ENCODE measurements at regions not wholly inside any gene's neighbourhood (a gene's known extent, or its start where the extent isn't known, plus 50 kb on each side); places are given as distances from the start of the nearest gene placed in this dataset.

- Histone ChIP-seq H3K4me1 (ENCODE audit: control insufficient read depth, insufficient read depth, low read length) (no peaks in the 10 kb centered on the region), H3K27me3 (replicated peaks in 1 of 2; ENCODE audit: control insufficient read depth in 2 of 2, insufficient read depth in 2 of 2, low read length in 1 of 2) (no peaks in the 10 kb centered on the region), H3K27ac (ENCODE audit: control insufficient read depth, insufficient read depth) (no peak overlapping the region), H3K4me3 (no peak overlapping the region), H3K9me3 (replicated peaks; ENCODE audit: control insufficient read depth, insufficient read depth, low read length) (no peaks in the 10 kb centered on the region), H2AFZ (ENCODE audit: control insufficient read depth, low read depth, low read length) (no peak overlapping the region), H3K4me2 (ENCODE audit: control insufficient read depth, insufficient read depth) (no peak overlapping the region), H3K36me3 (ENCODE audit: control insufficient read depth in 2 of 2, insufficient read depth in 2 of 2, low read length in 1 of 2) (no peaks in the 10 kb centered on the region), H4K20me1 (ENCODE audit: control insufficient read depth, insufficient read depth) (no peaks in the 10 kb centered on the region), H3K9ac (ENCODE audit: control insufficient read depth, insufficient read depth, low read length) (no peak overlapping the region), H3K79me2 (ENCODE audit: control insufficient read depth, insufficient read depth, low read length) (no peaks in the 10 kb centered on the region)
- ChIA-PET POLR2A (no interaction called here), SMC1A (ENCODE audit: uncharacterized antibody, unreplicated experiment) (no interaction called here), RAD21 (ENCODE audit: unreplicated experiment) (no interaction called here), CTCF (interaction anchor here (0.7 kb wide), 1 partner anchor 152 kb away, joined by 3 read pairs; no protein-coding TSS in a partner anchor)
- FAIRE-seq, result no peak
- no peak for TF ChIP-seq E2F8 (IDR thresholded peaks at IDR 0.05; ENCODE audit: low read depth, partially characterized antibody)
- TF ChIP-seq NRF1 (conservative IDR thresholded peaks at IDR 0.05; ENCODE audit: low read depth, low read length), result no peak
- no peak for TF ChIP-seq ZNF24 (IDR thresholded peaks at IDR 0.05)
- no peak for TF ChIP-seq IKZF2 (IDR thresholded peaks at IDR 0.05)
- no peak for TF ChIP-seq JUND (IDR thresholded peaks at IDR 0.05; ENCODE audit: low read depth, low read length)
- no peak for TF ChIP-seq SMC3 (IDR thresholded peaks at IDR 0.05; ENCODE audit: borderline replicate concordance, low read length)
- no peak for TF ChIP-seq CHD2 (IDR thresholded peaks at IDR 0.05; ENCODE audit: borderline replicate concordance, low read depth, low read length)
- no peak for TF ChIP-seq NKRF (conservative IDR thresholded peaks at IDR 0.05)
- TF ChIP-seq ZNF687 (IDR thresholded peaks at IDR 0.05), result no peak
- no peak for TF ChIP-seq BACH1 (IDR thresholded peaks at IDR 0.05; ENCODE audit: borderline replicate concordance)
- no peak for TF ChIP-seq FOXM1 (IDR thresholded peaks at IDR 0.05; ENCODE audit: low read depth, low read length)
- TF ChIP-seq, protein P1, sequence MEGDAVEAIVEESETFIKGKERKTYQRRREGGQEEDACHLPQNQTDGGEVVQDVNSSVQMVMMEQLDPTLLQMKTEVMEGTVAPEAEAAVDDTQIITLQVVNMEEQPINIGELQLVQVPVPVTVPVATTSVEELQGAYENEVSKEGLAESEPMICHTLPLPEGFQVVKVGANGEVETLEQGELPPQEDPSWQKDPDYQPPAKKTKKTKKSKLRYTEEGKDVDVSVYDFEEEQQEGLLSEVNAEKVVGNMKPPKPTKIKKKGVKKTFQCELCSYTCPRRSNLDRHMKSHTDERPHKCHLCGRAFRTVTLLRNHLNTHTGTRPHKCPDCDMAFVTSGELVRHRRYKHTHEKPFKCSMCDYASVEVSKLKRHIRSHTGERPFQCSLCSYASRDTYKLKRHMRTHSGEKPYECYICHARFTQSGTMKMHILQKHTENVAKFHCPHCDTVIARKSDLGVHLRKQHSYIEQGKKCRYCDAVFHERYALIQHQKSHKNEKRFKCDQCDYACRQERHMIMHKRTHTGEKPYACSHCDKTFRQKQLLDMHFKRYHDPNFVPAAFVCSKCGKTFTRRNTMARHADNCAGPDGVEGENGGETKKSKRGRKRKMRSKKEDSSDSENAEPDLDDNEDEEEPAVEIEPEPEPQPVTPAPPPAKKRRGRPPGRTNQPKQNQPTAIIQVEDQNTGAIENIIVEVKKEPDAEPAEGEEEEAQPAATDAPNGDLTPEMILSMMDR (IDR thresholded peaks at IDR 0.05 in 2 of 3, conservative IDR thresholded peaks at IDR 0.05 in 1 of 3; ENCODE audit: control insufficient read depth in 2 of 3, extremely low read depth in 1 of 3, insufficient read depth in 1 of 3, low read depth in 3 of 3, low read length in 3 of 3), result no peak
- 0% methylated on average over 1 of the region's 1 CpG for whole genome bisulfite sequencing (ENCODE audit: insufficient coverage, insufficient replicate concordance, low lambda C conversion rate, missing lambda C conversion rate)
- in situ Hi-C loops (cut with MboI), result no loop called here
- no peak for ATAC-seq
- intact Hi-C loops (cut with micrococcal nuclease; ENCODE audit: unreplicated experiment), result no loop called here
- no TSS peak for BruUV-seq (replicated peaks)
- no peak for DNase-seq (ENCODE audit: low read depth, low spot score)
These were observed 326.2 kb downstream of the DUSP10 start for GRCh38 chr1:221415651-221416050.
